Skeletal muscle satellite cell (primary cell): ENCODE measurements at regions not wholly inside any gene's neighbourhood (a gene's known extent, or its start where the extent isn't known, plus 50 kb on each side); places are given as distances from the start of the nearest gene placed in this dataset.
"Not testable (repeated sequence)": the region's sequence is repeated elsewhere in the genome, so short reads cannot be mapped to it uniquely, and the experiment has no call there.

Experiments
- H3K27me3 ChIP-seq: 2 replicates; pipeline ENCODE4 v1.7.0; 2013; ENCODE audit warnings: low read length; ENCODE audit not compliant: control insufficient read depth, insufficient read depth
- H3K36me3 ChIP-seq: 2 replicates; pipeline ENCODE4 v1.7.0; 2013; ENCODE audit warnings: mild to moderate bottlenecking, control low read depth, low read length; ENCODE audit not compliant: insufficient read depth
- H3K4me1 ChIP-seq: 2 replicates; pipeline ENCODE4 v1.7.0; 2013; ENCODE audit warnings: low read length; ENCODE audit not compliant: control insufficient read depth, insufficient read depth
- H3K4me2 ChIP-seq: 2 replicates; pipeline ENCODE4 v1.7.0; 2013; ENCODE audit warnings: mild to moderate bottlenecking, low read length
- H3K4me3 ChIP-seq: 2 replicates; pipeline ENCODE4 v1.7.0; 2013; ENCODE audit warnings: low read length
- H3K9ac ChIP-seq: 2 replicates; pipeline ENCODE4 v1.7.0; 2013; ENCODE audit warnings: mild to moderate bottlenecking, low read depth, low read length, moderate library complexity
- H3K9me3 ChIP-seq: replicated peaks from 2 replicates; pipeline ENCODE4 v1.7.0; 2013; ENCODE audit warnings: mild to moderate bottlenecking, control low read depth, low read length

DNA sequence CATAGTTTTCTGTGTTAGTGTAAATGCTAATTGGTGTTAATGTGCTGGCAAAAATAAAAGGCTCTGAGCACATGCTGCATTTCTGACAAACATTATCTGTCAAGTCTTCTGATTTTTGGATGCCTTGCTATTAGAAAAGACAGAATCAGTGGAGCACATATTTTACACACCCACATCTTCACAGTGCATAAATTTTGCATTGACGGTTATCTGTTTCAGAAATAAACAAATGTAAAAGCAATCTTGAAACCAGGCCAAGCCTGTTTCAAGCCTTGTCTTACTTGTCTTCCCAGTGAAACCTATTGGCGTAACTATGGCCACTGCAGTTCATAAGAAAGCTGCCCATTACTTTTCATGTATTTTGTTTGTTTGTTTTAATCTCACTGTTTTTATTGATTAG is 333.7 kb upstream of the CDH19 start:
- Histone ChIP-seq H3K4me3 (no peak overlapping the region), H3K36me3 (no peaks in the 10 kb centered on the region), H3K9me3 (peaks cover 2% of the 10 kb centered on the region), H3K4me1 (no peaks in the 10 kb centered on the region), H3K4me2 (no peak overlapping the region), H3K9ac (no peak overlapping the region), H3K27me3 (no peaks in the 10 kb centered on the region)

- H3K9ac ChIP-seq, result no peak overlapping the region
- H3K27me3 ChIP-seq, result no peaks in the 10 kb centered on the region
- no peak overlapping the region for H3K4me3 ChIP-seq
- H3K4me2 ChIP-seq, result no peak overlapping the region
- H3K4me1 ChIP-seq, result no peaks in the 10 kb centered on the region
- H3K36me3 ChIP-seq, result no peaks in the 10 kb centered on the region
- no peaks in the 10 kb centered on the region for H3K9me3 ChIP-seq
Measured at GRCh38 chr18:66931010-66931409, 327.1 kb upstream of the CDH19 start.

DNA sequence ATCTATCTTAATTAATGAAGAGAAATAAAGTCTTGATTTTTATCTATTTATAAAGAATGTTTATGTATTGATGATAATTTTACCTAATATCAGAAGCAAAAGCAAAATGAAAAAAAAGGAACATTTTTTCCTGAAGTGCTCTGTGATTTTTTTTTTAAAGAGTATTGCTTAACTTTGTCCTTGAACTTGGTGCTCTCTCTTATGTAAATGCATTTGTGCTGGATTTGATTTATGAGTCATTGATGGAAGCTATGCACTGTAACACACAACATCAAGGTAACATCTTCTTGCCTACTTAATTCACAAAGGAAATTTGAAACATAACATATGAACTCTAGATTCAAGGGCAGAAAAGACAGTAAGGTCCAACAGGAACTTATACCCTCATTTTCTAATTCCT is 312.9 kb upstream of the CDH19 start:
- Histone ChIP-seq H3K9me3 (no peaks in the 10 kb centered on the region), H3K4me1 (no peaks in the 10 kb centered on the region), H3K9ac (no peak overlapping the region), H3K4me2 (no peak overlapping the region), H3K36me3 (no peaks in the 10 kb centered on the region), H3K4me3 (no peak overlapping the region), H3K27me3 (no peaks in the 10 kb centered on the region)

- no peak overlapping the region for H3K4me2 ChIP-seq
- H3K4me1 ChIP-seq, result no peaks in the 10 kb centered on the region
- H3K9ac ChIP-seq, result no peak overlapping the region
- H3K4me3 ChIP-seq, result no peak overlapping the region
- H3K9me3 ChIP-seq, result no peaks in the 10 kb centered on the region
- no peaks in the 10 kb centered on the region for H3K36me3 ChIP-seq
- no peaks in the 10 kb centered on the region for H3K27me3 ChIP-seq
Measured at GRCh38 chr18:66900837-66901236, 296.9 kb upstream of the CDH19 start.

- Histone ChIP-seq H3K4me3 (no peak overlapping the region), H3K36me3 (no peaks in the 10 kb centered on the region), H3K9ac (no peak overlapping the region), H3K4me1 (no peaks in the 10 kb centered on the region), H3K9me3 (no peaks in the 10 kb centered on the region), H3K4me2 (no peak overlapping the region), H3K27me3 (no peaks in the 10 kb centered on the region)
Measured at GRCh38 chr18:66895631-66896030, 291.7 kb upstream of the CDH19 start.

DNA sequence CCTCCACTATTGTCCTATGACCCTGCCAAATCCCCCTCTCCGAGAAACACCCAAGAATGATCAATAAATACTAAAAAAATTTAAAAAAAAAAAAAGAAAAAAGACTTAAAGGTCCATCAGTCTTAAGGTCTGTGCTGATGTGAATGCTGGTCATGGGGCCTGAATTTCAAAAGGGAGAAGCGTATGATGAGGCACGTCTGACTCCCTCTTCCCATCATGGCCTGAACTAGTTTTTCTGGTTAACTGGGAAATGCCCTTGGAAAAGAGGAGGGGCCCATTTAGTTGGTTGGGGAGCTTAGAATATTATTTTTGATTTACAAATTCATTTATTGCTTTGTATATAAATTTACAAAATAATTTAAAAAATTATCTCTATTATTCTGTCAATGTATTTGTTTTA is 291.0 kb upstream of the CDH19 start:
- Histone ChIP-seq H3K4me3 (no peak overlapping the region), H3K9me3 (no peaks in the 10 kb centered on the region), H3K4me2 (no peak overlapping the region), H3K4me1 (no peaks in the 10 kb centered on the region), H3K27me3 (no peaks in the 10 kb centered on the region), H3K36me3 (no peaks in the 10 kb centered on the region), H3K9ac (no peak overlapping the region)

- not testable (repeated sequence) for H3K36me3 ChIP-seq, H3K9ac ChIP-seq, H3K9me3 ChIP-seq, H3K27me3 ChIP-seq, H3K4me2 ChIP-seq, H3K4me1 ChIP-seq, H3K4me3 ChIP-seq
Measured at GRCh38 chr18:66892388-66892787, 288.5 kb upstream of the CDH19 start.

GRCh38 chr18:66874812-66875474 is 271.1 kb upstream of the CDH19 start:
- Histone ChIP-seq H3K27me3 (no peaks in the 10 kb centered on the region), H3K36me3 (no peaks in the 10 kb centered on the region), H3K4me1 (no peaks in the 10 kb centered on the region), H3K4me3 (no peak overlapping the region), H3K9me3 (no peaks in the 10 kb centered on the region), H3K4me2 (no peak overlapping the region), H3K9ac (no peak overlapping the region)

GRCh38 chr18:66874375-66874774 is 270.5 kb upstream of the CDH19 start:
- Histone ChIP-seq H3K27me3 (no peaks in the 10 kb centered on the region), H3K36me3 (no peaks in the 10 kb centered on the region), H3K4me3 (no peak overlapping the region), H3K9me3 (no peaks in the 10 kb centered on the region), H3K4me1 (no peaks in the 10 kb centered on the region), H3K4me2 (no peak overlapping the region), H3K9ac (no peak overlapping the region)

DNA sequence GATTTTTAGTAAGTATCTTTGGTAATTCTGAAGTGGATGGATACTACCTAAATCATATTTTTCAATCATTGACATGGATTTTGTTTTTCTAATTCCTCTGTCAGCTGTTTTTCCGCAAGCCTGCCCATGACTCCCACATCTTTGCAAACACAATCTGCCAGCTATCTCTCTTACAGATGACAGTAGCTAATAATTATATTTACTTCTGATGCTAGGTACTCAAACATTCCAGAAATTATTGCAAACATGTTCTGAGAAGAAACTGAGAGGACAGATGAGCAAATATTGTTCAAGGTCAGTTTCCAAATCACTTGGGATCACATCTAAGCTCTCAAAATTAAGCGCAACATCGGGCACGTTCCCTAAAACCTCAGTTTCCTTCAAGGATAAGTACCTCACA is 270.0 kb upstream of the CDH19 start:
- no peak overlapping the region for H3K4me2 ChIP-seq
- H3K4me1 ChIP-seq, result no peaks in the 10 kb centered on the region
- H3K9me3 ChIP-seq, result no peaks in the 10 kb centered on the region
- no peaks in the 10 kb centered on the region for H3K27me3 ChIP-seq
- no peak overlapping the region for H3K4me3 ChIP-seq
- H3K9ac ChIP-seq, result no peak overlapping the region
- H3K36me3 ChIP-seq, result no peaks in the 10 kb centered on the region

- Histone ChIP-seq H3K4me3 (no peak overlapping the region), H3K4me2 (no peak overlapping the region), H3K27me3 (no peaks in the 10 kb centered on the region), H3K9ac (no peak overlapping the region), H3K9me3 (no peaks in the 10 kb centered on the region), H3K4me1 (no peaks in the 10 kb centered on the region), H3K36me3 (no peaks in the 10 kb centered on the region)
Measured at GRCh38 chr18:66872277-66872676, 268.4 kb upstream of the CDH19 start.

- Histone ChIP-seq H3K4me3 (no peak overlapping the region), H3K9ac (no peak overlapping the region), H3K36me3 (no peaks in the 10 kb centered on the region), H3K27me3 (no peaks in the 10 kb centered on the region), H3K9me3 (no peaks in the 10 kb centered on the region), H3K4me1 (no peaks in the 10 kb centered on the region), H3K4me2 (no peak overlapping the region)
Measured at GRCh38 chr18:66867653-66868052, 263.8 kb upstream of the CDH19 start.
